ENCODE measurements at regions not wholly inside any gene's neighbourhood (a gene's known extent, or its start where the extent isn't known, plus 50 kb on each side); places are given as distances from the start of the nearest gene placed in this dataset.

DNA sequence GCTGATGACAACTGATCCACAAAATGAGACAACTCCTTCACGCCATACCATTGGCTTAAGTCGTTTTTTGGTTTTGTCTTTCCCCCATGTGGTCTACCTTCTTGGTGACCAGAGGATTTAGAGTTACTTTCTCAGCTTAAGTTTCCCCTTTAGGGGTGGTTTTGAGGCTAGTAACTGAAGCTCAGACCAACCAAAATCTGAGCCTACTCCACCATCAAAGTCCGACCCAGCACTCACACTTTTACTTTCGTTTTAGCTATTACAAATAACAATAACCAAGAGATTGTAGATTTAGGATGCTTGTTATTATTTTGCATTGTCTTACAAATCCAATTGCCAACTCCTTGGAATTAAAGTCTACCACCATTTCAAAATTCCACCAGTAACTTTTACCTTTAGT lies 130.6 kb upstream of the MDM1 start:
- DNase-seq (ENCODE audit: low spot score) (no peak), ATAC-seq (ENCODE audit: low read depth) (no peak)
- H3K4me3 ChIP-seq (ENCODE audit: severe bottlenecking): no peak overlapping the region
- no peaks in the 10 kb centered on the region for H3K36me3 ChIP-seq (ENCODE audit: low read depth)
- H3K4me1 ChIP-seq (ENCODE audit: insufficient read depth, poor library complexity, severe bottlenecking): no peaks in the 10 kb centered on the region
- no peaks in the 10 kb centered on the region for H3K9me3 ChIP-seq (ENCODE audit: severe bottlenecking)
- TF ChIP-seq, protein P1, sequence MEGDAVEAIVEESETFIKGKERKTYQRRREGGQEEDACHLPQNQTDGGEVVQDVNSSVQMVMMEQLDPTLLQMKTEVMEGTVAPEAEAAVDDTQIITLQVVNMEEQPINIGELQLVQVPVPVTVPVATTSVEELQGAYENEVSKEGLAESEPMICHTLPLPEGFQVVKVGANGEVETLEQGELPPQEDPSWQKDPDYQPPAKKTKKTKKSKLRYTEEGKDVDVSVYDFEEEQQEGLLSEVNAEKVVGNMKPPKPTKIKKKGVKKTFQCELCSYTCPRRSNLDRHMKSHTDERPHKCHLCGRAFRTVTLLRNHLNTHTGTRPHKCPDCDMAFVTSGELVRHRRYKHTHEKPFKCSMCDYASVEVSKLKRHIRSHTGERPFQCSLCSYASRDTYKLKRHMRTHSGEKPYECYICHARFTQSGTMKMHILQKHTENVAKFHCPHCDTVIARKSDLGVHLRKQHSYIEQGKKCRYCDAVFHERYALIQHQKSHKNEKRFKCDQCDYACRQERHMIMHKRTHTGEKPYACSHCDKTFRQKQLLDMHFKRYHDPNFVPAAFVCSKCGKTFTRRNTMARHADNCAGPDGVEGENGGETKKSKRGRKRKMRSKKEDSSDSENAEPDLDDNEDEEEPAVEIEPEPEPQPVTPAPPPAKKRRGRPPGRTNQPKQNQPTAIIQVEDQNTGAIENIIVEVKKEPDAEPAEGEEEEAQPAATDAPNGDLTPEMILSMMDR (IDR thresholded peaks at IDR 0.05; ENCODE audit: poor library complexity, severe bottlenecking): no peak
- no peak overlapping the region for H3K27ac ChIP-seq (ENCODE audit: poor library complexity, severe bottlenecking)
- H3K27me3 ChIP-seq (ENCODE audit: insufficient read depth, poor library complexity, severe bottlenecking): no peaks in the 10 kb centered on the region

DNA sequence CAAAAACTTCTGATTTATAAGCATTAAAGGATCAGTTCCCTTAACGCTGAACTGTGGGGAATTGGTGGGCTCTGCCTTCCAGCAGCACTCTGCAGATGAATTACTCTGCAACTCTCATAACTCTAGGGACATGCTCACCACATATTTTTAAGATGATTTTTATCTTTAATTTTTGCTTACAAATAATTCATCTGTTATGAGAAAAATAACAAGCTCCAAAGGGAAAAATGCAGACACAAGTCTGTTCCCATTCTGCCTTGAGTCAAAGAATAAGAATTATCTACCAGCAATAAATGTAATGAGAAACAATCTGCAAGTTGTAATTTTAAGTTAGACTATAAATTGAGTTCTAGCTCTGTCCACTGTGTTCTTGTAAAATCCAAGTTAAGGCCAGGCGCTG lies 133.1 kb upstream of the MDM1 start:
- H3K27me3 ChIP-seq (ENCODE audit: insufficient read depth, poor library complexity, severe bottlenecking): no peaks in the 10 kb centered on the region
- H3K27ac ChIP-seq (ENCODE audit: poor library complexity, severe bottlenecking): no peak overlapping the region
- ATAC-seq (ENCODE audit: low read depth) (no peak), DNase-seq (ENCODE audit: low spot score) (no peak)
- H3K36me3 ChIP-seq (ENCODE audit: low read depth): no peaks in the 10 kb centered on the region
- no peaks in the 10 kb centered on the region for H3K9me3 ChIP-seq (ENCODE audit: severe bottlenecking)
- no peaks in the 10 kb centered on the region for H3K4me1 ChIP-seq (ENCODE audit: insufficient read depth, poor library complexity, severe bottlenecking)
- H3K4me3 ChIP-seq (ENCODE audit: severe bottlenecking): no peak overlapping the region
- TF ChIP-seq, protein P1 (IDR thresholded peaks at IDR 0.05; ENCODE audit: poor library complexity, severe bottlenecking): no peak

DNA sequence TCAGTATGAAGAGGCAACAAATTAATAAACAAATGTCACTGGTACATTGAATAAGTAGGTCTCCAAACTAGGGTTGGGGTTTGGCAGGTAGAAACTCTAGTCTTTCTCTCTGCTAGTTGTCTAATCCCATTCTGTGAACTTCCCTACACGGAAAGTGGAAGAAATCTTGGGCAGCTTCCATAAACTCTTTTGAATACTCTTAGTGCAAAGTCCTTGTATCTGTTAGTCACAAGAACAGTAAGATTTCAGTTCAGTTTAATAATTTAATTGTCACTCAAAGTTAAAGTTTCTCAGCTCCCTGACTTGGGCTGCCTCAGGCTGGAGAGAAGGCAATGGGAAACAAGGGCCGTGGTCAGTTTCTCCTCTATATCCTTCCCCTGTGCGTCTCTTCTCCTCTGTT lies 135.4 kb upstream of the MDM1 start:
- Histone ChIP-seq H3K36me3 (ENCODE audit: low read depth) (no peaks in the 10 kb centered on the region), H3K9me3 (ENCODE audit: severe bottlenecking) (no peaks in the 10 kb centered on the region), H3K27ac (ENCODE audit: poor library complexity, severe bottlenecking) (no peak overlapping the region), H3K27me3 (ENCODE audit: insufficient read depth, poor library complexity, severe bottlenecking) (no peaks in the 10 kb centered on the region), H3K4me3 (ENCODE audit: severe bottlenecking) (no peak overlapping the region), H3K4me1 (ENCODE audit: insufficient read depth, poor library complexity, severe bottlenecking) (no peaks in the 10 kb centered on the region)
- ATAC-seq (ENCODE audit: low read depth) (no peak), DNase-seq (ENCODE audit: low spot score) (no peak)
- TF ChIP-seq, protein P1 (IDR thresholded peaks at IDR 0.05; ENCODE audit: poor library complexity, severe bottlenecking): no peak

DNA sequence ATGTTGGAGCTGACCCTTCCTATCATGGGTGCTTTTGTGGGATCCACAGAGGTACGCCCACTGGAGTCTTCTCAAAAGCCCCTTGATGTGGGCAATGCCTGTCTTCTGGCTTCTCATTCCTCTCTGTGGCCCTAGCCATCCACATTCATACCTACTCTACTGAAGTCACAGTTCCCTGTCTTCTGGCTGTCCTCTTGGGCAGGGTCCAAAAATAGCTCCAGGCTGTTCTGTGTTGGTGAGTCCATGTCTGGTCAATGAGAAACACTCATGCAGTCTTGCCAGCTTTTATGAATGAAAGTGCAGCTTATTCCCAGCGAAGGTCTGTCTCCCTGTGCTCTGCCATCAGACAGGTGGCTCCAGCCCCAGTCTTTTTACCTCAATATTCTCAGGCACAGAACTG lies 135.9 kb upstream of the MDM1 start:
- no peak for DNase-seq (ENCODE audit: low spot score)
- Histone ChIP-seq H3K4me1 (ENCODE audit: insufficient read depth, poor library complexity, severe bottlenecking) (no peaks in the 10 kb centered on the region), H3K27ac (ENCODE audit: poor library complexity, severe bottlenecking) (no peak overlapping the region), H3K4me3 (ENCODE audit: severe bottlenecking) (no peak overlapping the region), H3K9me3 (ENCODE audit: severe bottlenecking) (no peaks in the 10 kb centered on the region), H3K27me3 (ENCODE audit: insufficient read depth, poor library complexity, severe bottlenecking) (no peaks in the 10 kb centered on the region), H3K36me3 (ENCODE audit: low read depth) (no peaks in the 10 kb centered on the region)
- ATAC-seq (ENCODE audit: low read depth): no peak
- TF ChIP-seq, protein P1 (IDR thresholded peaks at IDR 0.05; ENCODE audit: poor library complexity, severe bottlenecking): no peak

DNA sequence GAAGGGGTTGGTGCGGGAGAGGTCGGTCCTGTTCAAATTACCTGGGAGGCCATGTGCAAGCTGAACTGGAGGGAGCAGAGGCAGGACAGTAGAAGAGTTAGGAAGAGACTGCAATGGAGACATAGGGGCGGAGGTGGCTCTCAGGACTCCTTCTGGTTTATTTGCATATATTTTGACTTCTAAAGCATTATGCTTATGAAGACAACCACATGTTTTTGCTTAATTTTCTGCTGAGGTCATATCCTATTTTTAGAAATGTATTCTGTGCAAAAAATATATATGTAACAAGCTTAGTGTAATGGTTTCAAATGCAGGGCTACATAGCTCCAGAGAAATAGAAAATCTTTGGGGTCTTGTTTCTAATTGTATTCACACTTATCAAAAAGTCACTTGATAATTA lies 137.0 kb upstream of the MDM1 start:
- Histone ChIP-seq H3K27me3 (ENCODE audit: insufficient read depth, poor library complexity, severe bottlenecking) (no peaks in the 10 kb centered on the region), H3K4me1 (ENCODE audit: insufficient read depth, poor library complexity, severe bottlenecking) (no peaks in the 10 kb centered on the region), H3K36me3 (ENCODE audit: low read depth) (no peaks in the 10 kb centered on the region), H3K9me3 (ENCODE audit: severe bottlenecking) (no peaks in the 10 kb centered on the region), H3K27ac (ENCODE audit: poor library complexity, severe bottlenecking) (no peak overlapping the region), H3K4me3 (ENCODE audit: severe bottlenecking) (no peak overlapping the region)
- TF ChIP-seq, protein P1 (IDR thresholded peaks at IDR 0.05; ENCODE audit: poor library complexity, severe bottlenecking): no peak
- DNase-seq (ENCODE audit: low spot score) (no peak), ATAC-seq (ENCODE audit: low read depth) (no peak)

Data from RWPE2 (cell line).